DMS53 treated with DMSO at 0.1 percent for 48 hours (cell line): ENCODE measurements at regions not wholly inside any gene's neighbourhood (a gene's known extent, or its start where the extent isn't known, plus 50 kb on each side); places are given as distances from the start of the nearest gene placed in this dataset.
A peak's percentile ranks its signal among the peaks of the same experiment; 100 is the strongest.
"Not testable (repeated sequence)": the region's sequence is repeated elsewhere in the genome, so short reads cannot be mapped to it uniquely, and the experiment has no call there.

ENCODE experiments used
- DNase-seq: peaks from one replicate; lab custom pipeline; 2025; ENCODE audit not compliant: unreplicated experiment; lab: John Stamatoyannopoulos, UW

DNA sequence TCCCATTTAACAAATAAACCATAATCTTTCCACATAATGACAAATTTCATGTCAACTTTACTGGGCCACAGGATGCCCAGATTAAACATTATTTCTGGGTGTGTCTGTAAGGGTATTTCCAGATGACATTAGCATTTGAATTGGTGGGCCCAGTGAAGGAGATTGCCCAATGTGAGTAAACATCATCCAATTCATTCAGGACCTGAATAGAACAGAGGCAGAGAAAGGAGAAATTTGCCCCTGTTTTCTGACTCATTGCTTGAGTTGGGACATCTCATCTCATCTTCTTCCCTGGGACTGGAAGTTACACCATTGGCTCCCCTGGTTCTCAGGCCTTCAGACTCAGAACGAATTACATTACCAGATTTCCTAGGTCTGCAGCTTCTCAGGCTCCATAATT, 142.9 kb downstream of the TPBG start:
- DNase-seq: no peak

DNA sequence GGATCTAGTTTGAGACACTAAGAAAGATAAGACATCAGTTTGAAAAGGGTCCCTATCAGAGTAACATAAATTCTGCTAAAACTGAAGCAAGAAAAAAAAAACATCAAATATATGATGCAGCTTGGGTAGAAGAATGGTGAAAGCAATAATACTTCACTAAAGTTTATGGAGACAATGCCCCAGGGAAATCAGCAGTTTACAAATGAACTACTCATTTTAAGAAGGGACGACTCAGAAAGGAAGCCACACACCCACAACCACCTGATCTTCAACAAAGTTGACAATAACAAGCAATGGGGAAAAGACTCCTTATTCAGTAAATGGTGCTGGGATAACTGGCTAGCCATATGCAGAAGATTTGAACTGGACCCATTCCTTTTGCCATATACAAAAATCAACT, 143.5 kb downstream of the TPBG start:
- no peak for DNase-seq

DNA sequence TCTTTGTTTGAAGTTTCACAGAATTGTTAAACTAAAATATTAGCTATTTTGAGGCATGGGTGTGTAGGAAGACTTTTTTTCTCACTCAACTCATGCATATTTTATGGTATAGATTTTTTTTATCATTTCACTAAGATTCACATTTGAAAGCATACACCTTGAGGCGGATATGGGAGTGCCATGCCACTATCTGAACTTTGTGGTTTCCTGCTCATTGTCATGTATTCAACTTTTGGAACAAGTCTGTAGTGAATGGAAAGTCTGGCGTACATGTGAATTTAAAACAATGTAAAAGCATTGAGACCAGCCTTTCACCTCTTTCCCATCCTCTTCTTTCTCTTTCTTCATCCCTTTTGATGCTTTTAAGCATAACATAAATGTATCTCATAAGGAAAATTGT, 147.9 kb downstream of the TPBG start:
- DNase-seq: no peak

GRCh38 chr6:82517896-82518295, 154.3 kb downstream of the TPBG start:
- DNase-seq: not testable (repeated sequence)

- no peak for DNase-seq
These were observed 157.8 kb downstream of the TPBG start for GRCh38 chr6:82521369-82521768.

DNA sequence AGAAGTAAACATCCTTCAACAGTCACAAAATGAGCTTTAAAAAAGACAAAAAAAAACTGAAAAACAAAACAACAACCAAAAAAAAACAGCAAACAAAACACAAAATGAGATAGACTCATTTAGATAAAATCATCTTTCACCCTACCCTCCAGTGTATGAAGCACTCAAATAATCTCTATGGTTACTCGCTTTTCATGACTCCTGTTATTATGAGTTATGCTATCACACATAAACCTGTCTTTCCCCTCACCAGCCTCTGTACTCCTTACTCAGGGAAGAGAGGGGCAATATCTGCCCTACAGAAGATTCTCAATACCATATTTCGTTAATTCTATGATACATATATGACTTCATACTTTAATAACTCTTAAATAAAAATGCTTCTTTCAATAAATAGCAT, 158.2 kb downstream of the TPBG start:
- DNase-seq: no peak

DNA sequence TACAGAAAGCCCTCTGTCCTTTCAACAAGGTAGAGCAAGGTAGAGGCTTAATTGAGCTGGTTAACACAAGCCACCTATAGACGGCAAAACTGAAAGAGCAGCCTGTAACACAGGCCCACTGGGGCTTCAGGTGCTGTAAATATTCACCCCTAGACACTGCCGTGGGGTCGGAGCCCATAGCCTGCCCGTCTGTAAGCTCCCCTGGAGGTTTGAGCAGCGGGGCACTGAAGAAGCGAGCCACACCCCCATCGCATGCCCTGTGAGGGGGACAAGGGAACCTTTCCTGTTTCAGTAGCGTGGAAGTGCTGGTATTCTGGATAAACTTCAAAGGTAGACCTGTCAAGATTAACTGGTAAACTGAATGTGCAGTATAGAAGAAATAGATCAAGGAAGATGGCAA, 160.4 kb downstream of the TPBG start:
- DNase-seq: no peak

DNA sequence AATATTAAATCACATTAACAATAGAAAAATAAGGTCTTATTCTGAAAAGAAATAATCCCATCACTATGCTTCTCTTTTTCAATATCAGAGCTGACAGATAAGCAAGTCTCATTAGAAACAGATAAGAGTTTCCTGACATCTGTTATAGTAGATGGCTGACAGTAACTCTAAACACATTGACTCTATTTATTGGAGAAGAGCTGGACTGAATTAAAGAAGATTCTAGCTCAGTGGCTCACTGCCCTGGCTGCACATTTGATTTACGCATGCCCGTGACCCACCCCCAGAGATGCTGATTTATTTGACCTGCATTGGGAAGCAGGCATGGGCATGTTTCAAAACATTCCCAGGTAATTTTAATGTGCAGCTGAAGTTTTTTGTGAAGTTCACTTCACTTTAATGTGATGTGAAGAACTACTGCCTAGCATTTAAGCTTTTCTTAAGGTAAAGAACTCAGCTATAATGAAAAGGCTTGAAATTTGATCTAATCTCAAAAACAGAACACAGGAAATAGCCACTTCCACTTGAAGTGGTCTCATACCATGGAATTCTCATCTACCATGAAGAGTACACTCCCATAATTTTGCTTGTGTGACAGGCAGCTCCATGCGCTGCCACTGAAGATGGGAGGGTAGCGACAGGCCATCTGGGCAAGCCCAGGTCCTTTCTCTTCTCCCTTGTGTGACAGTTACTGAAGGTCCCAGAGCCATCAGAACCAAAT, 162.3 kb downstream of the TPBG start:
- DNase-seq: peak; percentile 81

GRCh38 chr6:82529960-82530460, 166.4 kb downstream of the TPBG start:
- DNase-seq: not testable (repeated sequence)

DNA sequence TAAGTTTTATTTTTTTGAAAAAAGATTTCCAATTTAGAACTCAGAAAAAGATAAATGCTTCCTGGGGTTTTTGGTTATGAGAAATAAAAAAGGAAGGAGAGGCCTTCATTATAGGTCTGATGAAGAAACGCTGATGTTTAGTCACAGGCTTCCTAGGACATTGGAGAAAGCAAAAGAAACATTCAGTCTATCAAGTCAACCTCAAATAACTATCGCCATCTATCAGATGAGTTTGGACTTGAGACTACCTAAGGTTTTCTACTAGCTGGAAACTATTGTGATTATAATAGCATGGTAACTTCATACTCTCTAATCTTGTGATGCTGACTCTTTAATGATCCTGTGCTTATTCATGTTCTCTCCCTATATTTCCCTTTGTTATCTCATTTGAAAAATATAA, 171.3 kb downstream of the TPBG start:
- no peak for DNase-seq

GRCh38 chr6:82549480-82549879, 185.9 kb downstream of the TPBG start:
- not testable (repeated sequence) for DNase-seq

DNA sequence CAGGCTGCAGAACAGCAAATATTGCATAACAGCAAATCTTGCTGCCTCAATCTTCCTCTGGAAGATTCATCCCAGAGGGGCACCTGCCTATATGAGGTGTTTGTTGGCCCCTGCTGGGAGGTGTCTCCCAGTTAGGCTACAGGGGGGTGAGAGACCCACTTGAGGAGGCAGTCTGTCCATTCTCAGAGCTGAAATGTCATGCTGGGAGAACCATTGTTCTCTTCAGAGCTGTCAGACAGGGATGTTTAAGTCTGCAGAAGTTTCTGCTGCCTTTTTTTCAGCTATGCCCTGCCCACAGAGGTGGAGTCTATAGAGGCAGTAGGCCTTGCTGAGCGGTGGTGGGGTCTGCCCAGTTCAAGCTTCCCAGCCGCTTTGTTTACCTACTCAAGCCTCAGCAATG, 187.7 kb downstream of the TPBG start:
- DNase-seq: not testable (repeated sequence)

DNA sequence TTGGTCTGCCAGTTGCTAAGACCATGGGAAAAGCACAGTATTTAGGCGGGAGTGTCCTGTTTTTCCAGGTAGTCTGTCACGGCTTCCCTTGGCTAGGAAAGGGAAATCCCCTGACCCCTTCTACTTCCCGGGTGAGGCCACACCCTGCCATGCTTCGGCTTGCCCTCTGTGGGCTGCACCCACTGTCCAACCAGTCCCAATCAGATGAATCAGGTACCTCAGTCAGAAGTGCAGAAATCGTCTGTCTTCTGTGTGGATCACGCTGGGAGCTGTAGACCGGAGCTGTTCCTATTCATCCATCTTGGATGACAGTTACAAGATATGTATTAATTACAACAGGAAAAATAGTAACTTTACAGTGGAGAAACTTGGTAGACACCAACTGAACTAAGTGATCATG, 188.2 kb downstream of the TPBG start:
- no peak for DNase-seq

- no peak for DNase-seq
These were observed 190.4 kb downstream of the TPBG start for GRCh38 chr6:82553863-82554531.

- no peak for DNase-seq
These were observed 191.0 kb downstream of the TPBG start for GRCh38 chr6:82554666-82555065.

- no peak for DNase-seq
These were observed 192.2 kb downstream of the TPBG start for GRCh38 chr6:82555801-82556200.

DNA sequence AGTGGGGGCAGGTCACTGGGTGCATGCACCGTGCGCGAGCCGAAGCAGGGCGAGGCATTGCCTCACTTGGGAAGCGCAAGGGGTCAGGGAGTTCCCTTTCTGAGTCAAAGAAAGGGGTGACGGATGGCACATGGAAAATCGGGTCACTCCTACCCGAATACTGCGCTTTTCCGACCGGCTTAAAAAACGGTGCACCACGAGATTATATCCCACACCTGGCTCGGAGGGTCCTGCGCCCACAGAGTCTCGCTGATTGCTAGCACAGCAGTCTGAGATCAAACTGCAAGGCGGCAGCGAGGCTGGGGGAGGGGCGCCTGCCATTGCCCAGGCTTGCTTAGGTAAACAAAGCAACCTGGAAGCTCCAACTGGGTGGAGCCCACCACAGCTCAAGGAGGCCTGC, 194.9 kb downstream of the TPBG start:
- DNase-seq: not testable (repeated sequence)

DNA sequence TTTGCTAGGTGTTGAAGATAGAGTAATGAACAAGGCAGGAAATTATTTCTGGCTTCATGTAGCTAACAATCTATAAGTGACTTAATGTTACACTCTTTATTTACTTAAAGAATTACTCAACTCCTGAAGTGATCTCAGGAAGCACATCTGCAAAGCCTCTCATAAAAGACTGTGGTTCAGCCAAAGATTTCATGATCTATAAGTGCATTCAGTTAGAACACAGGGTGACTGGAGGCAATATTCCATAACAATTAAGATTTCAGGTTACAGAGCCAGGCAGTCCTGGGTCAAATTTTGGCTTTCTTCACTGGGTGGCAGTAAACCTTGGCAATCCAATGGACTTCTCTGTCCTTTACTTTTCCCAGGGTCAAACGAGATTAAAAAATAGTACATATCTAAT, 204.0 kb downstream of the TPBG start:
- DNase-seq: peak; percentile 41

GRCh38 chr6:82568290-82568993, 204.8 kb downstream of the TPBG start:
- peak; percentile 20 for DNase-seq

GRCh38 chr6:82569022-82569421, 205.4 kb downstream of the TPBG start:
- no peak for DNase-seq

GRCh38 chr6:82570083-82570482, 206.5 kb downstream of the TPBG start:
- peak; percentile 78 for DNase-seq

DNA sequence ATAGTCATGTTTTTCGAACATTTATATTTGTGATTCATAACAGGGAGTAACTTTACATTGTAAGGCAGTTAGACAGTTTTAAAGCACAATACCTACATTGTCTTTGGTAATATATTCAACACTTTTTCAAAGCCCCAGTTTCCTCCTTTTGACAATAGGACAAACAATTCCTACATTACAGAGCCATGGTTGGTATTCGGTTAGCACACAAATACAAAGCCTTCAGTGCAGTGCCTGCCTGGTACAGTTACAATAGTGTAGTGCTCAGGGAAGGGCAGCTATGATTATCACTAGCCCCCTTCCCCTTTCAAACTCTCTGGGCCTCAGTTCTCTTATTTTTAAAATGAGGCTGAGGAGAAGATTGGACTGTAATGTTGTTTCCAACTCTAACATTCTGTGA, 207.8 kb downstream of the TPBG start:
- DNase-seq: no peak
